Esophagus squamous epithelium (tissue), 5 donors: ENCODE measurements at regions not wholly inside any gene's neighbourhood (a gene's known extent, or its start where the extent isn't known, plus 50 kb on each side); places are given as distances from the start of the nearest gene placed in this dataset.

Experiments
- DNase-seq: peaks from one replicate; lab custom pipeline; 2025; lab: John Stamatoyannopoulos, UW
- H3K27ac ChIP-seq, 4 donors: fragments of 200-600 bp; sonication (generic); one replicate each; pipeline ENCODE4 v1.5.1; 2016 to 2019; ENCODE audit warnings: mild to moderate bottlenecking in 1 of 4
- H3K27me3 ChIP-seq, 4 donors: fragments of 200-600 bp; sonication (generic); 1 replicate in 3 of 4; 2 replicates in 1 of 4; pipeline versions ENCODE4 v1.5.1 to v1.6.0; 2017 to 2021; ENCODE audit warnings: antibody characterized with exemption in 1 of 4
- H3K36me3 ChIP-seq, 3 donors: fragments of 200-600 bp; sonication (generic); one replicate each; pipeline ENCODE4 v1.5.1; 2016 to 2019
- H3K4me1 ChIP-seq, 3 donors: fragments of 200-600 bp; sonication (generic); one replicate each; pipeline ENCODE4 v1.5.1; 2017 to 2019
- H3K4me3 ChIP-seq, 4 donors: fragments of 200-600 bp; sonication (generic); 1 replicate in 3 of 4; 2 replicates in 1 of 4; pipeline ENCODE4 v1.5.1; 2016 to 2019; ENCODE audit warnings: mild to moderate bottlenecking in 2 of 4, moderate library complexity in 1 of 4
- H3K9me3 ChIP-seq, 3 donors: fragments of 200-600 bp; sonication (generic); one replicate each; pipeline ENCODE4 v1.5.1; 2016 to 2019
- CTCF ChIP-seq, 6 experiments: fragments of 450-650 bp in 4 of 6; fragments of 200-600 bp in 2 of 6; sonication (generic) in 2 of 6; IDR thresholded peaks; one replicate each; pipeline ENCODE4 v1.5.1; 2016 to 2019; ENCODE audit warnings: antibody characterized with exemption in 6 of 6, mild to moderate bottlenecking in 4 of 6, moderate library complexity in 4 of 6
- POLR2A ChIP-seq, 4 donors: fragments of 450-650 bp; IDR thresholded peaks; one replicate each; pipeline ENCODE4 v1.6.1; 2017; ENCODE audit warnings: antibody characterized with exemption in 4 of 4, mild to moderate bottlenecking in 4 of 4, moderate library complexity in 3 of 4
- WGBS, 2 donors: methylation state at CpG; one replicate each; pipeline ENCODE4 v1.1.5; 2018; 5-methylcytosine and 5-hydroxymethylcytosine counted together
- intact Hi-C: fragments of 100-400 bp; cut with DNase I; formaldehyde crosslinking; loops from one replicate; pipeline ENCODE4 v1.15.0; 2022
- donor health status: DM: yes; HTN: yes; CAD: no.

DNA sequence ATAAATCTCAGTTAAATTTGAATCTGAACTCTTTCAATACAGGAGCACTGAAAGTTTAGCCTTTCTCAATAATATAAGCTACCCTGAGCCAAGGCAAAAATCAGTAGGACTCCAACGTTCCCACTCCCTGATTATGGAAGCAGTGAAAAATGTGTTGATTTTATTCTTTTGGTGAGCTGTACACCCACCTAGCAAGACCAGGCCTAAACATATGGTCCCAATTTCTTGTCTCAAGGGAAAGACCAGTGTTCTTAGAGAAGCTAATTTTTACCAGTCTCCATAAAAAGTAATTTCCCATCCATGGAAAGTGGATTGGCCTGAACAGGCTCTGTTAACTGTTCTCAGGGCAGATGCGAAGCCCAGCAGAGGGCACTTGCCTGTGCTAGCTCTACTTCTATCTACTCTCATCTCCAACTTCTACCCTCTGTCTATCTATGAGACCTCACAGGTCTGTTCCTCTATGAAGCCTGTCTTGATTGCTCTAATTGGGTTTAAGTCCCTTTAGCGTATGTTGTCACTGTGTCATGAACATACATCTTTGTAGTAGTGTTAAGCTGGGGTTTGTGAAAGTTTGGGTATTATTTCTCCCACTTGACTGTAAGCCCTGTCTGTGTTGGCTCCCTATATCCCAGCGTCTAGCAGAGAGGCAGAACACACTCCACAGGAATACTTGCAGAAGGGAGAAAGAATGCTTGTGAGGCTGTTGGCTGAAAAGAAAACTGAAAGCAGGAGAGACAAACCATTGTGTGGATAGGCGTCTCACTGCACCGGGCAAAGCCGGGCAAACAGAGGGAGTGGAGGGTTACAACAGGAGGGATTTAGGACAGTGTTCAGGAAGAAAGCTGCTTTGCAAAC, 167.1 kb upstream of the MAF start:
- H3K27me3 ChIP-seq: no peaks in the 10 kb centered on the region
- peak overlapping the region; percentile 12 to 58 (median 35) for H3K4me3 ChIP-seq
- H3K36me3 ChIP-seq: no peaks in the 10 kb centered on the region
- H3K4me1 ChIP-seq: peaks cover 17 to 52% (median 24%) of the 10 kb centered on the region in 3 donors
- H3K27ac ChIP-seq: peak overlapping the region; percentile 83 to 90 (median 90)
- 27 to 34% methylated on average over 7 of the region's 7 CpGs for WGBS, 2 donors
- DNase-seq: no peak
- TF ChIP-seq CTCF (IDR thresholded peaks at IDR 0.05): peak in 4 of 6 experiments; percentile 14 to 54 (median 37)
- no peak for TF ChIP-seq POLR2A (IDR thresholded peaks at IDR 0.05)
- H3K9me3 ChIP-seq: no peaks in the 10 kb centered on the region
- intact Hi-C loops: no loop called here

- TF ChIP-seq CTCF (IDR thresholded peaks at IDR 0.05) (no peak), POLR2A (IDR thresholded peaks at IDR 0.05) (no peak)
- no peak overlapping the region for H3K4me3 ChIP-seq
- H3K9me3 ChIP-seq: no peaks in the 10 kb centered on the region
- H3K36me3 ChIP-seq: no peaks in the 10 kb centered on the region
- H3K4me1 ChIP-seq: peaks cover 17 to 62% (median 24%) of the 10 kb centered on the region in 3 donors
- no peak for DNase-seq
- H3K27me3 ChIP-seq: no peaks in the 10 kb centered on the region
- H3K27ac ChIP-seq: no peak overlapping the region
- 84 to 94% methylated on average over 2 of the region's 2 CpGs for WGBS, 2 donors
- intact Hi-C loops: no loop called here
These were observed 165.4 kb upstream of the MAF start for GRCh38 chr16:79765901-79766394.

GRCh38 chr16:79765431-79765830, 164.9 kb upstream of the MAF start:
- intact Hi-C loops: no loop called here
- H3K36me3 ChIP-seq: no peaks in the 10 kb centered on the region
- H3K27ac ChIP-seq: no peak overlapping the region
- no peaks in the 10 kb centered on the region for H3K9me3 ChIP-seq
- H3K27me3 ChIP-seq: no peaks in the 10 kb centered on the region
- H3K4me1 ChIP-seq: peaks cover 17 to 64% (median 24%) of the 10 kb centered on the region in 3 donors
- TF ChIP-seq POLR2A (IDR thresholded peaks at IDR 0.05) (no peak), CTCF (IDR thresholded peaks at IDR 0.05) (no peak)
- 38 to 78% methylated on average over 1 of the region's 1 CpG for WGBS, 2 donors
- DNase-seq: no peak
- H3K4me3 ChIP-seq: no peak overlapping the region

- WGBS, 2 donors: 69 to 73% methylated on average over 7 to 8 of the region's 8 CpGs
- Histone ChIP-seq H3K36me3 (no peaks in the 10 kb centered on the region), H3K27me3 (no peaks in the 10 kb centered on the region), H3K4me3 (no peak overlapping the region), H3K9me3 (no peaks in the 10 kb centered on the region), H3K27ac (no peak overlapping the region), H3K4me1 (peaks cover 15 to 66% (median 20%) of the 10 kb centered on the region in 3 donors)
- TF ChIP-seq CTCF (IDR thresholded peaks at IDR 0.05) (no peak), POLR2A (IDR thresholded peaks at IDR 0.05) (no peak)
- DNase-seq: no peak
- intact Hi-C loops: no loop called here
These were observed 164.0 kb upstream of the MAF start for GRCh38 chr16:79764415-79765110.

- Histone ChIP-seq H3K27ac (no peak overlapping the region), H3K4me3 (no peak overlapping the region), H3K36me3 (no peaks in the 10 kb centered on the region), H3K27me3 (no peaks in the 10 kb centered on the region), H3K9me3 (no peaks in the 10 kb centered on the region), H3K4me1 (peaks cover 0 to 56% (median 0%) of the 10 kb centered on the region in 3 donors)
- TF ChIP-seq POLR2A (IDR thresholded peaks at IDR 0.05) (no peak), CTCF (IDR thresholded peaks at IDR 0.05) (no peak)
- DNase-seq: no peak
- 32 to 95% methylated on average over 3 of the region's 3 CpGs for WGBS, 2 donors
- intact Hi-C loops: no loop called here
These were observed 161.7 kb upstream of the MAF start for GRCh38 chr16:79762217-79762616.
